Hematopoietic multipotent progenitor cell (in vitro differentiated cells): ENCODE measurements at regions not wholly inside any gene's neighbourhood (a gene's known extent, or its start where the extent isn't known, plus 50 kb on each side); places are given as distances from the start of the nearest gene placed in this dataset.
"Not testable (repeated sequence)": the region's sequence is repeated elsewhere in the genome, so short reads cannot be mapped to it uniquely, and the experiment has no call there.

Source experiments
- DNase-seq, 3 donors: peaks; one replicate each; pipeline ENCODE4 v3.0.0-alpha.2; 2011 to 2015; ENCODE audit warnings: low read depth in 2 of 3, low spot score in 2 of 3

DNA sequence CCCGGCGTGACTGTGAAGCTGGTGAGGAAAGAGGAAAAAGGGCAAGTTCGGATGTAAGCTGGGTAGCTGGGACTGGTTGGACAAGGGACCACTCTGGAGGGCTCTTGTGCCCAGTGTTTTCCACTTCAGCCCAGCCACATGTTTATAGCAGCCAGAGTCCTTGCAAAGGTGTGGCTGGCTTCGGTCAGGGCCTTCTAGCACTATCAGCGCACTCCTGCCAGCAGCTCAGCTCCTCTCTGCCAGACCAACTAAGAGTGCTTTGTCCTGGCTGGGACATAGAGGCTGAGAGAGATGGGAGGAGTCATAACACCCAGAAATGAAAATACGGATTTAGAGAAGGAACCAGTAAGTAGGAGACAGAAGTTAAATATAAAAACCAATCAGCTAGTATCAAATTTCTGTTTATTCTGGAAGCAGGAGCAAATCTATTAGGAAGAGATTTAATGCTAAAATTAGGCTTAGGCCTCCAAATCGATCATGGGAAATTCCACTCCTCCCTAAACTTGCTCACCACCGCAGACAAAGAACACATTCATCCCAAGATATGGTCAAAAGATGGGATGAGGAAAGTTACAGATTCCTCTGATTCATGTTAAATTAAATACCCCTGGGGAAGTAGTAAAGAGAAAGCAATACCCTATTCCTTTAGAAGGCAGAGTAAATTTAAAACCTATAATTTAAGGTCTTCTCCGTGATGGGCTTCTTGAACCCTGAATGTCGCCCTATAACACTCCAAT is 135.0 kb downstream of the RALA start:
- DNase-seq: no peak

DNA sequence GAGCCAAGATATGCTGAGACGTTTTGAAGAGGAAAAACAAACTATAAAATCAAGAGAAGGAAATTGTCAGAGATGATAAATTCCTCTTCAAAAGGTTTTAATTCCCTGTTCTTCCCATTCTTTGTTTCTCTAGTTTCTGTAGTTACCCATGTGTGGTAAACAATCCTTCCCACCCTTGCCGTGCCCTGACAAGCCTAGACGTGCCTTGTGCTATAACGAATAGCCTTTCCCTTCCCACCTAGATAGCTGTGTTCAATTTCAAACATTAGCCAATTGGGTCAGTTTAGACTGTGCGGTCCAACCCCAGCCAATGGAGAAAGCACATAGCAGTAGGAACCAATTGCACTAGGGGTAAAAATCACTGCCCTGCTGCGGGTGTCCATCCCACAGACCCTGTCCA is 138.1 kb downstream of the RALA start:
- DNase-seq: no peak

DNA sequence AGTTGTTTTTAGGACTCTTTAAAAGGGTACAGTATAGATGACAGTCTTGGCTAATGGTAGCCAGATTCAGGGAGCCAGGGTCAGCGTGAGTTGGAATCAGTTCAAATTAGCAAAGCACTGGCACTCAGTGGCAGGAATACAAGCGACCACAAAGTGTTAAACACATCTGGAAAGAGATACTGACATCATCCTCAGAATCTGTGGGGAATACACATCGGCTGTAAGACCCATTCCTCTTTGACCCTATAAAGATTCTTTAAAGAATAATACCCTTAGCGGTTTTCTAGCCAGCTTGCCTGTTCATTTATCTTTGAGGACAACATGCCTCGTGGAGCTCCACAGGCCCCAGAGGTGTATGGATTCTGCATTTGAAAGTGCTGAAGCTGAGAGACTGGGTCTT is 139.1 kb downstream of the RALA start:
- not testable (repeated sequence) for DNase-seq

DNA sequence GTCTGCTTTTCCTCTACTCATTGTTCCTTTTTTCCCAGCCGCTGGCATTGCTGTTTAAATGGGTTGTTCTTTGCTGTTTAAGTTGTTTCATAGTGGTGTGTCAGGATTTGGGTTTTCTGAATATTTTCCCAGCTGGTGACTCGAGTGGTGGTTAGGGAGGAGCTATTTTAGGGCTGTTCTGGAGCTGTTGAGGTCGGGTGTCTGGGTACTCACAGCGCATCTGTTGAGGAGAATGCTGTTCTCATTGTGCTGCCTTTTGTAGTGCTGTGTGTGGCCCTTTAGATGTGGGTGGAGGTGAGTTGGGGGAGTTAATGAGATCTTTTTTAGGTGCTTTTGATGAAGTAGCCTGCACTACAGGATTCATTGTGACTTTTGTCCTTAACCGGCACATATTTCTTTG is 139.5 kb downstream of the RALA start:
- not testable (repeated sequence) for DNase-seq

DNA sequence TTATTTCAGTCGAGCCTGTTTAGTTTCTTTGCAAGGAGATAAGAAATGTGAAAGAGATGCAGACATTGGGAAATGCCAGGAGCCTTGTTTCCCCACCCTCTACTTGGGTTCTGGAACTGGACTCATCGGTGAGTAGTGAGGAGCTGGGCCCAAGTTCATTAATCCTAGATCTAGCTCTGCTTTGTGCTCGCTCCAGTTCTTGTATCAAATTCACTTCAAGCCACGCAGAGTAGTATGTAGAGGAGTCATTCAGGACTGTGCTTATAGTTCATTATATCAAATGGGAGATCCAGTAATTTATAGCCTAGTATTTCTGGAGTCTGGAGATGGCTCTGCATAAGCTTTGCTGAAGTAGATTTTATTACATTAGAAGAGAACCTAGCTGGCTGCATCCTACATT is 142.5 kb downstream of the RALA start:
- DNase-seq: not testable (repeated sequence)

DNA sequence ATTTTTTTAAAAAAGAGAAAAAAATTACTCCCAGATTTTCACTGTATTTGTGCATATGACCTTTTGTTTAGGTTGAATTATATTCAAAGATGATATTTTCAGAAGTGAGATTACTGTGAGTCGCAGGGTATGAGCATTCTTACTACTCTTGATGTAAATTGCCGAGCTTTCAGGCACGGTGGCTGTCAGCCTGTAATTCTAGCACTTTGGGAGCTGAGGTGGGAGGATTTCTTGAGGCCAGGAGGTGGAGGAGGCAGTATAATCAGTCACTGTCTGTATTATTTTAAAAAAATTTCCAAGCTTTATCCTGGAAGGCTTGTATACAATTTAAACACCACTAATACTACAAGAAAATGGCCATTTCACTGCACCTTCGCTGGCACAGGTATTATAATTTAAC is 145.1 kb downstream of the RALA start:
- not testable (repeated sequence) for DNase-seq

DNA sequence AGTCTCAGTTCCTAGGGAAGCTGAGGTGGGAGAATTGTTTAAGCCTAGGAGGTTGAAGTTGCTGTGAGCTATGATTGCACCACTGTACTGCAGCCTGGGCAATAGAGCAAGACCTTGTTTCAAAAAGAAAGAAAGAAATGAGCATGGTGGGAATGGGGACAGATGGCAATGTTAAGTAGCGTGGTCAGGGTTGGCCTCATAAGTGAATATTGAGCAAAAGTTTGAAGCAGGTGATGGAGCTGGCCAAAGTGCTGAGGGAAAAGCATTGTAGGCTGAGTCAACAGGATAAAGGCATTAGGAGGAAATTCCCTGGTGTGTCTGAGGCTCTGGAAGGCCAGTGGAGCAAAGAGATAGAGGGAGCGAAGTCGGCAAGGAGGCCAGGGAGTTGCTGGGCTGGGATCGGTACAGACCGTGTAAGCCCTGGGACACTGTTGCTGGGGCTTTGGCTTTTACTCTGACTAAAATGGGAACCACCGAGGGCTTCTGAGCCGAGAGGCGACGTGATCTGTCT is 151.0 kb downstream of the RALA start:
- DNase-seq: not testable (repeated sequence)

DNA sequence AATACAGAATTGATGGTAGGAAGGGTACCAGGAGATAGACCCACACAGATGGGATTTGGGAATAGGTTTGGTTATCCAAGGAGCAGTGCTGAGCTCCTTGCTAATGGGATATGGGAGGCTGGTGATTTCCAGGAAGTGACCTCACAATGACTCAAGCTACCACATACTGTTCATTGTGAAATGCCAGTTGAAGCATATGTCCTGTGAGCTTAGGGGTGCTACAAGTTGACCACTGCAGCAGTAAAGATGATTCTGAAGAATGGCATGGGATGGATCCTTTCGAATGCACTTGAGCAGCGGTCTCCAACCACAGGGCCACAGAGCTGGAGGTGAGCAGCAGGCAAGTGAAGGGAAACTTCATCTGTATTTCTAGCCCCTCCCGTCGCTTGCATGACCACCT is 158.2 kb downstream of the RALA start:
- DNase-seq: not testable (repeated sequence)

DNA sequence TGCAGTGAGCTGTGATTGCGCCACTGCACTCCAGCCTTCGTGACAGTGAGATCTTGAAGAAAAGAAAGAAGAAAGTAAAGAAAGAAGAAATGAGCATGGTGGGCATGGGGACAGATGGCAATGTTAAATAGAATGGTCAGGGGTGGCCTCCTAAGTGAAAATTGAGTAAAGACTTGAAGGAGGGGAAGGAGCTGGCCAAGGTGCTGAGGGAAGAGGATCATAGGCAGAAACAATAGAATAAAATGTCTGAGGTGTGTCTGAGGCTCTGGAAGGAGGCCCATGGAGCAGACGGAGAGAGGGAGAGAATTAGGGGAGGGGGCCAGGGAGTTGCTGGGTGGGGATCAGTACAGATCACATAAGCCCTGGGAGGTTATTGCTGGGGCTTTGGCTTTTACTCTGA is 163.1 kb downstream of the RALA start:
- not testable (repeated sequence) for DNase-seq

DNA sequence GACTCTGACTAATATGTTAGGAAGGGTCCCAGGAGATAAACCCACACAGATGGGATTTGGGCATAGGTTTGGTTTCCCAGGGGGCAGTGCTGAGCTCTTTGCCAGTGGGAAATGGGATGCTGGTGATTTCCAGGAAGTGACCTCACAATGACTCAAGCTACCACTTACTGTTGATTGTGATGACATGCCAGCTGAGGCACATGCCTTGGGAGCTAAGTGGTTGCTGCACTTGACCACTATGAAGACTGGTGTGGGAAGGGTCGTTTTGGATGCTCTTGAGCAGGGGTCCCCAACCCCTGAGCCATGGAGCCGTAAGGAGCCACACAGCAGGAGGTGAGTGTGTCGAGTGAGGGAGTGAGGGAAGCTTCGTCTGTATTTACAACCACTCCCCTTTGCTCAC is 159.0 kb upstream of the CDK13 start:
- DNase-seq: not testable (repeated sequence)

DNA sequence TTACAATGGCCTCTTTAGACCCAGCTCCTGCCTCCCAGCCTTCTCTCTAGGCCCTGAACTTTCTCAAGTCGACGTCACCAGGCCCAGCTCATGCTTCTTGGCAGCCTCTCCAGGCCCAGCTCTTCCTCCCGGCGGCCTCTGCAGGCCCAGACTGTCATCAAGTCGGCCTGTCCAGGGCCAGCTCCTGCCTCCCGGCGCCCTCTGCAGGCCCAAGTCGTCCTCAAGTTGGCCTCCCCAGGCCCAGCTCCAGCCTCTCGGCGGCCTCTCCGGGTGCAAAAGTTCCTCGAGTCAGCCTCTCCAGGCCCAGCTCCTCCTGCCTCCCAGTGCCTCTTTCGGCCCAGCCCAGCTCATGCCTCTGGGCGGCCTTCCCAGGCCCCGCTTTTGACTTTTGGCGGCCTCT is 158.1 kb upstream of the CDK13 start:
- not testable (repeated sequence) for DNase-seq

DNA sequence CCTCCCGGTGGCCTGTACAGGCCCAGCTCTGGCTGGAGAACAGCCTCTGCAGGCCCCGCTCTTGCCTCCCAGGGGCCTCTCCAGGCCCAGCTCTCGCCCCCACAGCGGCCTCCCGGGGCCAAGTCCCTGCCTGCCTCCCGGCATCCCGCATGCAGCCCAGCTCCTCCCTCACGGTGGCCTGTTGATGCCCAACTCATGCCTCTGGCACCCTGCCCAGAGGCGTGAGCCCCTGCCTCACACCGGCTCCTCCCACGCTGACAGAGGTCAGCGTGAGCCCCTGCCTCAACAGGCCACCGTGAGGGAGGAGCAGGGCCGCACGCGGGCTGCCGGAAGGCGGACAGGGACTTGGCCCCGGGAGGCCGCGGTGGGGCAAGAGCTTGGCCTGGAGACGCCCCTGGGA is 157.0 kb upstream of the CDK13 start:
- DNase-seq: not testable (repeated sequence)

DNA sequence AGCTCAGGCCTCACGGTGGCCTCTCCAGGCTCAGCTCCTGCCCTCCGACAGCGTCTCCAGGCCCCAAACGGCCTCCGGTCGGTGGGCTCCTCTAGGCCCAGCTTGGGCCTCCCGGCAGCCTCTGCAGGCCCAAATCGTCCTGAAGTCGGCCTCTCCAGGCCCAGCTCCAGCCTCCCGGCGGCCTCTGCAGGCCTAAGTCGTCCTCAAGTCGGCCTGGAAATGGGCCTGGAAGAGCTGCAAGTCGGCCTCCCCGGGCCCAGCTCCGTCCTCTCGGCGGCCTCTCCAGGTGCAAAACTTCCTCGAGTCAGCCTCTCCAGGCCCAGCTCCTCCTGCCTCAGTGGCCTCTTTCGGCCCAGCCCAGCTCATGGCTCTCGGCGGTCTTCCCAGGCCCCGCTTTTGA is 156.2 kb upstream of the CDK13 start:
- DNase-seq: not testable (repeated sequence)

DNA sequence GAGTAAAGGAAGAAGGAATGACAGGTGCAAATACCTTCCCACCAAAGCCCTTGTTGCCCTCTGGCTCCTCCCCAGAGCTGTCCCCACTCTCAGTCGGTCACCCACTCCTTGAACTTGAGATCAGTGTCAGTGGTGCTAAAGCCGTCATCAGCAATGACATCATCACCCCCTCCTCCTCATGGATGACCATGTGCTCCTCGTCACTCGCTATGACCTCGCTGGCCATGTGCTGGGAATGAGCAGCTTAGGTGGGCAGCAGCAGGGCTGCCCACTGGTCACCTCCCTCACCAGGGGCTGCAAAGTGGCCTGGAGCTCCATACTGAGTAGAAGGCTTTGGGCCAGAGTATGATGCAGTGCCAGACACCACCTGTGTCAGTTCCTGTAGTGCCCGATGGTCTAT is 153.1 kb upstream of the CDK13 start:
- not testable (repeated sequence) for DNase-seq

DNA sequence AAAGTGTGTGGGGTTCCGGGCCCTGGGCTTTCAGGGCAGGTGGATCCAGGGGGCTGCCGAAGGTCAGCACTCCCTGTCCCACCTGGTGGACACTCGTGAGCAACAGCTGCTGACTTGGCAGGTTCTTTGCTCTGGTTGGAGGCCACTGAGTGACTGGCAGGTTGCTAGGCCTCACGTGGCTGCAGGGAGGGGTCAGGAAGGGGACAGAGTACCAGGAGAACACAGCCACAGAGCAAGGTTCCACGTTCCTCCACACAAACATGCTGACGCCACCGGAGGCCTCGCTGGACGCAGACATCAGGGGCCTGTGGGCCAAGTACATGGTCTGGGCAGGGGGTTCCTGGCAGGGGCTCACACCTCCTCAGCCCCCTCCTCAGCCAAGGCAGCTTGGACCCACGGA is 152.0 kb upstream of the CDK13 start:
- DNase-seq: not testable (repeated sequence)

DNA sequence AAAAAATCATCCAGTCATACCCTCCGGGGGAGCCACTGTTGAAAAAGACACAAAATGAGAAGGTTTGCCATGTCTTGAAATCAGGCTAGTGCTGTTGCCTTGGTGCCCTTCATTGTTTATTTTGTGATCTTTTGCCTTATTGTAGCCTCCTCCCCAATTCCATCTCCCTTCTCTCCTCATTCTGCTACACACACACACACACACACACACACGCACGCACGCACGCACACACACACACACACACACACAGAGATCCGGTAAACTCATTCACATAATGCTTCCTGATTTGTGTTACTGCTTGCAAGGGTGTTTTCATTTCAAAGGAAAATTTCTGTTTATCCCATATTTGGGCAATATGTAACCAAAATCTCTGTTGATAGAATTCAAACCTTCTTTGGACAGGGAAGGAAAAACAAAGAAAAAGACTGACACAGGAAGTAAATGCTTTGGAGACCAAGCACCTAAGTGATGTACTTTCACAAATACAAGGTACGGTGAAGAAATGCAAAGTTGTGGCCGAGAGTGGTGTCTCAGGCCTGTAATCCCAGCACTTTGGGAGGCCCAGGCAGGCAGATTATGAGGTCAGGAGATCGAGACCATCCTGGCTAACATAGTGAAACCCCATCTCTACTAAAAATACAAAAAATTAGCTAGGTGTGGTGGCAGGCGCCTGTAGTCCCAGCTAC is 141.1 kb upstream of the CDK13 start:
- DNase-seq: peak in 1 of 3 donors; percentile 18

DNA sequence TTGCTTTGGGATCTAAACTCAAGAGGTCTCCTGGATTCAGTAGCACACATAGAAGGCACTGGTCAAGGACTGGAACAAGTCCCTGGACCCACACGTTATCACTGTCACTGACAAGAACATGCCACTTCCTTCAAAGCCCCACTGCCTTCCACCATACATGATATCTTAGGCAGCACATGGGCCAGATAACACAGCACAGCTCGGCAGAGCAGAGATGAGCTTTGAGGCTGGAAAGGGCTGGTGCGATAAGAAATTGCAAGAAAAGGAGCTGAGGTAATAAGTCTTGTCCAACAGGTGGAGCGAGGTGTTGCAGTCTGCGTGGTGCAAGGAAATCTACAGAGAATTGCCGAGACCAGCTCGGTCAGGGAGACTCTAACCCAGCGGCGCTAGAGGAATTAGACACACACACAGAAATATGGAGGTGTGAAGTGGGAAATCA is 139.8 kb upstream of the CDK13 start:
- peak in 2 of 3 donors; percentile 41 to 42 for DNase-seq

DNA sequence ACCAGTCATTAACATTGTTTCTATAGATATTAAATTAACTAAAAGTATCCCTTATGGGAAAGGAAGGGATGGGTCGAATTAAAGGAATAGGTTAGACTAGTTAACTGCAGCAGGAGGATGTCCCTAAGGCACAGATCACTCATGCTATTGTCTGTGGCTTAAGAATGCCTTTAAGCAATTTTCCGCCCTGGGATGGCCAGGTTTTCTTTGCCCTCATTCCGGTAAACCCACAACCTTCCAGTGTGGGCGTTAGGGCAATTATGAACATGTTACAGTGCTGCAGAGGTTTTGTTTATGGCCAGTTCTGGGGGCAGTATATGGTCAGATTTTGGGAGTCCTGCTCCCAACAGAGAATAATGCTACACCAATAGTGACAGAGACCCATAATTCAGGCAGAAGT is 139.3 kb upstream of the CDK13 start:
- no peak for DNase-seq

DNA sequence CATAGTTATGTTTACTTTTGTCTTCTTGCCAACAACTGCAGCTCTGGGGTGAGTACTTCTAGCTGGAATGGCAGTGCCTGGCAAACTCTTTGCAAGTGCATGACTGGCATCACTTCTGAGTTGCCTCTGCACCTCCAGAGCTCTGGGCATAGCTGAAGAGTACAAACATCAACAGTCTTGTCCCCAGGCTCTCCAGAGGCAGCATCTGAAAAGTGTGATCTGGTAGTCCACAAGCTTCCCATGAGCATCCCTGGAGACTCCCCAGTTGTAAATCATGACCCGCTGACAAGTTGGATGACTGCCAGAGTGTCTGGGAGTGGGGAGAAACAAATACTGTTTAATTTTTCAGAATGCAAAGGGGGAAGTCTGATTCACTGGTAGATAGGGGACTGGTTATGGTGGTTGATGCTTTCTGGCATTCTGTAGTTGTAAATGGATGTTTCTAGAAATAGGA is 138.9 kb upstream of the CDK13 start:
- DNase-seq: peak in 1 of 3 donors; percentile 29

DNA sequence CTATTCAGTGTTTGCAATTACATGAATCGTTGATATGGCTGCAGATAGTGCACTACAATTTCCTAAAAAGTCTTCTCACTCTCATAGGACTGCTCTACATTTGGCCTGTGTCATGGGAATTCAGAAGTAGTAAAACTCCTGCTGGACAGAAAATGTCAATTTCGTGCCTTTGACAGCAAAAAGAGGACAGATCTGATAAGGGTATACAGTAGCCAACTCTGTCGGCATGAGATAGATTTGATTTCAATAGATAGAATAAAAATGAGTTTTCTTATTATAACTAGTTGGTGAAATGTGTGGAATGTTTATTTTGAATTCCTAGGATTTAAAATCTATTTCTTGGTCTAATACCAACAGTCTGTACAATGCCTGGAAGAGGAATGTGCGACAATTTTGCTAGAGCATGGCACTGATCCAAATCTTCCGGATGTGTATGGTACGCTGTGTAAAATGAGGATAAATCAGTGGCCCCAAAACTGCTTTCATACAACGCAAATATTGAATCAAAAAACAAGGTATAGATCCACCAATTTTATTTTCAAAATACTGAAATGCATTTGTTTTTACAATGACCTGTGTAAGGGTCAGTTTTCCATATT is 133.5 kb upstream of the CDK13 start:
- no peak for DNase-seq

DNA sequence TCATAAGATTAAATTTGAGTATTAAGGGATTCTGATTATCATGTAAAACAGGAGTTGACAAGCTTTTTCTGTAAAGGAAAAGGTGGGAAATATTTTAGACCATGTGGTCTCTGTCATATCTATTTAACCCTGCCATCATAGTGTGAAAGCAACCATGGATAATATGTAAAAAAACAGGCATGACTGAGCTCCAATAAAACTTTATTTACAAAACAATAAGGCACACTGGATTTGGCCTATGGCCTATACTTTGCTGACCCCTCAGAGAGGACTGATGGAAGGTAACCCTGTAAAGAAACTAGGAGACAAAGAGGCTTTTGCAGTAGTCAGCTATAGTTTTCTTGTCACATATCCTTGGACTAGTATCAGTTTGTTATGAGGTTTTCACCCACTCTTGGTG is 130.5 kb upstream of the CDK13 start:
- no peak for DNase-seq
